ENCODE measurements at regions not wholly inside any gene's neighbourhood (a gene's known extent, or its start where the extent isn't known, plus 50 kb on each side); places are given as distances from the start of the nearest gene placed in this dataset.

DNA sequence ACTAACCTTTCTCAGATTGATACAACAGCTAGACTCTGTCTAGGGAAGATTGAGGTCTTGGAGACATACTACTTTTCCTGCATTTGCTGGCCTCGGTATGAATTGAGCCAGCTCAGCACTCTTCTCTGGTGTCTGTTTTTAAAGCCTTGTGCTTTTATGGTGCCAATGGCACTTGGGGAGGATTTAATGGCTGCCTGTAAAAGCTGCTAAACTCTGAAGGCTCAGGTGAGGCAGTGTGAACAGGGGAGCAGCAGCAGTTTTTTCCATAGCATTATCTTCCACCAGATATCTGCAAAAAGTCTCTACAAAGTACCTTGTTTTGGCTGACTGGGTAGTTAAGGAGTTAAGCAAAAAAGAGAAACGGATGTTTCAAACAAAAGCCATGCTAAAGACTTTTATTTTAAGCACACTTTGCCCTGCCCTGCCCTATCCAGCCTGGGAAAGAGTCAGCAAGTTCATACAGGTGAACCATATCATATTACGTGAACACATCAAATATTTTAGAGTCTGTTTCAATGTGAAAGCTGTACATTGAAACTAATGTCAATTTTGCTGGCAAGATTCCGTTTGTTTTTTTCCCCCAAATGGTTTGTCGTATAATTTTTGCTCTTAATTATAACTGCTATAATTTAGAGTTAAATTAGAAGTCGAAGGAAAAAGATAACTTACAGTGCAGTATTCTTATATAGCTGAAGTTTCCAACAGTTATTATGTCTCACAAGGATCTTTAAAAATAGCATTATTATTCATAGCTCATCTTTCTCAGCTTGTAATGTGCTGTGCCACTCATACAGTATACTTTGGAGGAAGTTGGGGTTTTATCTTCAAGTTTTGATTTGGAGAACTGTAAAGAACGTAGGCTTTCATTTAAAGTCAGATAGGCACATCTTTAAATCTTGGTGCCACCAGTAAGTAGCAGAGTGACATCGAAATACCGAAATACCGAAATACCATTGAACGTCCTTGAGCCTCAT lies 424.1 kb upstream of the CD180 start:
- DNase-seq (ENCODE audit: missing footprints) (no peak), ATAC-seq (no peak)
- intact Hi-C loops (cut with DNase I) = no loop called here

DNA sequence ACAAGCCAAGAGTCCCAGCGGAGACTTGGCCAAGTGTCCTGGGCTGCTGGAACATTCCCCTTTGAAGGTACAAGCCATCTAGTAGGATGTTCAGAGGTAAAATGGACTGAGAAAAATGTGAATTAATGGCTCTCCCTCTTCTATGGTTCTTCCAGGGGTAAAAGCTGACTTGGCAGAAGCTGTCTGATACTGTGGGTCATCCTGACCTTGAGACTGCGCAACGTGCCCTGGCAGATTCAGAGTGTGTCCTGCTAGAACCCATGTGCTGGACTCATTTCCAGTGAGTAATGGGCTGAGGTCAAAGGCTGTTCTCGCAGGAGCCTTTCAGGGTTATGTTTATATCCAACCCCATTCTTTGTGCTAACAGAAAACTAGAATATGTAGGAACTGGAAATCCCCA lies 423.0 kb upstream of the CD180 start:
- intact Hi-C loops (cut with DNase I) = no loop called here

DNA sequence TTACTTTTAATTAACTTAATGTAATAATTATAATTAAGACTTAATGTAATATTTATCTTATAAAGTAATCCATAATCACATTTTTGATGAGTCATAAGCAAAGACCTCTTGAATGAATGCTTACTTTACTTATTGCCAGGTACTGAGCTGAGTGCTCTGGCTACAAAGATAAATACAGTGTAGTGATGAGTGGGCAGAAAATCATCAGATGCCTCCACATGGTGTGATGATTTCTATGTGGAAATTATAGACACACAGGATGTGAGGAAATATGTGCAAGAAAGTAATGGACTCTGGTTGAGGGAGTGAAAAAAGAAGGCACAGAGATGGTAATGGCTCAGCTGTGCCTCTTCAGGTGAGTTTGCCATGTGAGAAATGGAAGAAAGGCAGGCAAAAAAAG lies 422.6 kb upstream of the CD180 start:
- no peak for ATAC-seq
- DNase-seq (ENCODE audit: missing footprints) = no peak
- intact Hi-C loops (cut with DNase I) = no loop called here

More for the DNA sequence above, 423.0 kb upstream of the CD180 start:
- no peak for DNase-seq (ENCODE audit: missing footprints)
- ATAC-seq = no peak

DNA sequence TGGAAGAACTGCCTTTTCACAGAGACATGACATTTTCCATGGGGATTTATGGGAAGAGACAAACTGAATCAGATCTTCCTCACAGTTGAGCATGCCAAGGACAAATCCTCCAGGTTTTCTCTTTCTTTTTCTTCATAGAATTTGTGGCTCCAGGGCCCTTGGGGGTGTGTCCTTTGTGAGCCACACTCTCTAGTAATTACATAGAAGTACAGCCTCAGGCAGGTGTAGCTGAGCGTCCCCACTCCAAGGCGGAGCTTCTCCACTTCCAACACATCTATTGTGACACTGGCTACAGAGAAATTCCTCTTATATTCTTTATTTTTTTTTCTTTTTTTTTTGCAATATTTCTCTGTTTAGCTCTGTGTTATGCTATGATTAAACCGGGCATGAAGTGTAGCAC lies 420.5 kb upstream of the CD180 start:
- intact Hi-C loops (cut with DNase I) = no loop called here
- ATAC-seq (no peak), DNase-seq (ENCODE audit: missing footprints) (no peak)

DNA sequence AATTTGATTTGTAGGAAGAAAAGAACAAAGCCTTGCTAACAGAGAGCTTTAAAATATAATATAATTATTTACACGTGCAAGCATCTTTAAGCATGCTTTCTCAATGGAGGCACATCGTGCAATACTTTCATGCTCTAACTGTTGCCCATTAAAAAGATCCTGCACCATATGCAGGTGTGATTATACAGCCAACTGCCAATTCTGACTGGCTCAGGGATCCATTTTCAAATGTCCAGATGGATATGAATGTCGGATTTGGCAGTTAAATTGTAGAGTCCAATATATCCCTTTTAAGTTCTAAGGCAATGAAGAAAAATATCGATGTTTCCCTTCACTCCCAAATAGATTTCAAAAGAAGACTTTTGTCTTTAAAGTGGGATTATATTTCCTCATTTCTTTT lies 416.4 kb upstream of the CD180 start:
- intact Hi-C loops (cut with DNase I) = no loop called here
- no peak for DNase-seq (ENCODE audit: missing footprints)
- no peak for ATAC-seq

DNA sequence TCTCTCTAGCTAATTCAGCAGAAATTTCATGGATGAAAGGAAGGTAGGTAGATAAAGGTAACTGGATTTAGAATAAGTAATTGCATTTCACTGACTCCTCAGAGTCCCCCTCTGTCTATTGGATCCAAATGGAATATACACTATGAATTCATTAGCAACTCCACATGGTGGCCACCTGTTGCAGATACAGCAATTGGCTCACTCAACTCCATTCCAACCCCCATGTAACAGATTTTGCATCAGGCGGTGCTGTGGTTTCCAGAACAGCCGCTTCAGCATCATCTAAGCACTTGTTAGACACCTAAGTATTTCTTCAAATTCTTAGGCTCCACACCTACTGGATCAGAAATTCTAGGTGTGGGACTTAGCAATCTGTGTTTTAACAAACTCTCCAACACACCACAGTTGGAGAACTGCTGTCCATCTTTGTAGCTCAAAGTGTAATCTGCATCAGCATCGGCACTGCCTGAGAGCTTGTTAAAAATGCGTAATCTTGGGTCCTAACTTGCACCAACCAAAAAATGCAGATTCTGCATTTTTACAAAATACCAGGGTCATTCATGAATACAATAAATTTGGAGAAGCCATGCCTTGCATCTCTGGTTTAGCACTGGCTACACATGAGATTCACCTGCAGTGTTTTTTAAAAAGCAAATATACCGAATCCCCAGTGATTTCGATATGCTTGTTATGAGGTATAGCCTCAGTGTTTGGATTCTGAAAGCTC lies 413.8 kb upstream of the CD180 start:
- ATAC-seq = no peak
- no peak for DNase-seq (ENCODE audit: missing footprints)
- intact Hi-C loops (cut with DNase I) = no loop called here

DNA sequence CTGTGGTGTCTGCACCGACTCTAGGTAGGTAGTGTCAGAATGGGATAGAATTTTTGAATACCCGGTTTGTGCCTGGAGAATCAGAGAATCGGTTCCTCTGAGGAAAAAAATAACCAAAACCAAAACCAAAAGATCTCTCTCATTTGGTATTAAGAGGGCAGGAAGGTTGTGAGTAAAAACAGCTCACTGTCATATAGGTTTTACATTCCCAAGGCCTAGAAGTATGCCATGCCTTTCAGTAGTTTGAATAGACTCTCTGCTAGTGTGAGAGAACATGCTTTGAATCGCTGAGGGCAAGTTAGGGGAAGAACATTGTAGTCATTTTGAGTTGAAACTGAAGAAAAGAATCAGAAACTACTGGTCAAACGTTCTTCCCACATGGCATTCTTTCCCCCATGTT lies 411.4 kb upstream of the CD180 start:
- DNase-seq (ENCODE audit: missing footprints) (no peak), ATAC-seq (no peak)
- intact Hi-C loops (cut with DNase I) = no loop called here

DNA sequence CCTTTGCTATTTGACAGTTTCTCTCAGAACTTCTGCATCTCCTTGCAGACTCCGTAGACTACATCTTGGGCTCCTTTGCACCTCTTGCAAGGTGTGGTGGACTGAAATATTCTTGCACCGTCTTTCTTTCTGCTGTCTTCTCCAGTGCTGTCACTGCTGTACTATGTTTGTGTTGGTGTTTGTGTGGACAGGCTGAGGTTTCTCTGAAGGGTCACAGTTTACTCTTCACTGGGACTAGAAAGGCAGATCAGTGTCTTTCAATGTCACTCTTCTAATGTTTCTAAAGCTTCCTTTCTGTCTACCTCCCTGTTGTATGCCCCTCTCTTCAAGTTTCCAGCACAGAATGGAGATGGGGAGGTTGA lies 410.0 kb upstream of the CD180 start:
- no peak for ATAC-seq
- no peak for DNase-seq (ENCODE audit: missing footprints)
- intact Hi-C loops (cut with DNase I) = no loop called here

DNA sequence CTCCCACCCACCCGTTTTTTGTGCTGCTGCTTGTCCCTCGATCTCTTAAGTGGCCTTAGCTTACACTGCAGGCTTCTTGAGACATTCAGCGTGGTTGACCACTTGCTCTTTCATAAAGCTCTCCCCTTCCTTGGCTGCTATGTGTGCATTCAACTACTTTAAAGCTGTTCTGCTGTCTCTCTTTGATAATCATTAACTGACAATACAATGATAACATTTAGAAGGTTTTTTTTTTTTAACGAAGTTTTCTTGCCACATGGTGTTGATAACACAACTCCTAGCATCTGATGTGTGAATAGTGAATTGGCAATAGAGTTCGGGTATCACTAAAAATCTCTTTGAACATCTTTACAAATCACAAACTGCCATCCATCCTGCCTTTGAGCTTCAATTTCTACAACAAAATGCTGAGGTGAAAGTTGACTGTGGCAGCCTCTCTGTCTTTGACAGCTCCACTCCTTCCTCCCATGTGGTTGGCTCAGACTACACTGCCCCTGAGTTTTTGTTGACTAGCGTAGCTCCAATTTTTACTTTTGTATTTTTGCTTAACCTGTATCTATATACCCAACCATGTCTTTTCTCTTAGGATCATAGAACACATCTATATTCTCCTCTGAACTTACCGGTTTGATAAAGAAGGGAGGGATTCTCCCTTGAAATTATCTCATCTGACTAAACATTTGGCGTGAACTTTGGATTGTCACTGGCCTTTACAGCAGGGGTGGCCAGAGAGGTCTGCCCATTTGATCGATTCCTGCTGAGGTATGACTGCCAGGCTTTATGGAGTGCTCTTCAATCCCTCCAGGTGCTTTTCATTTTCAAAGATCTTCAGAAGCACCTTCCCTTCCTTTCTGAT lies 409.4 kb upstream of the CD180 start:
- intact Hi-C loops (cut with DNase I) = no loop called here
- ATAC-seq (no peak), DNase-seq (ENCODE audit: missing footprints) (no peak)

DNA sequence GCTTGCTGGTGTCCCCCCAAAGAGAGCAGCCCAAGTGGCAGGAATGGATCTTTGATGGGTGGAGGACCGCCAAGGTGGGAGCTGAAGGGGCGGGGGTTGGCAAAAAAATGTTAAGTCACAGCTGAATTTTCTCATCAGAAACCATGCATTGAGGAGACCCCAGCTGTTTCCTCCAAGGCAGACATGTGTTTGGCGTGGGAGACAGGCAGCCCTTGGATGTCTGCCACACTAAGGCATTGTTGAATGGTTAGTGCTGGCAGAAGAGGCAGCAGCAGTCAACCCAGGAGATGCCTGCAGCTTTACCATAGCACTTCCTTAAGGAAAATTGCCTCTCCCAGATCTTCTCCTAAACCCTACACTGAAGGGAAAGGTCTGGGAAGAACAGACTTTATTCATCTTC lies 394.9 kb upstream of the CD180 start:
- DNase-seq (ENCODE audit: missing footprints) (no peak), ATAC-seq (no peak)
- intact Hi-C loops (cut with DNase I) = no loop called here

DNA sequence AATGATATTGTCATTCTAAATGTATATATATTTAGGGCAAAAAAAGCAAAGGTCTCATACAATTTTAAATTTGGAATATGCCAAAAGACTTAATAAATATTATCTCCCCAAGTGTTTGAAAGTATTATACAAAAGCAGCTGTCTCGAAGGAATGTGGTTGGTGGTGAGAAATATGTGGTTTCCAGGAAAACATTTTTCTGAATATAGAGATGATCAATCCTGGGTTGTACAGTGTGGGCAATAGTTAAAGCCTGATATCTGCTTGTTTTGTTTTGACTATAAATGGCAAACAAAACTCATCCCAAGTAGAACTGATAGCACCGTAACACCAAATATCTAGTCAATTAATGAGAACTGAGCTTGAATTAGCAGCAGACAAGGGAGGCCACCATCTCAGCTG lies 391.8 kb upstream of the CD180 start:
- ATAC-seq (no peak), DNase-seq (ENCODE audit: missing footprints) (no peak)
- intact Hi-C loops (cut with DNase I) = no loop called here

DNA sequence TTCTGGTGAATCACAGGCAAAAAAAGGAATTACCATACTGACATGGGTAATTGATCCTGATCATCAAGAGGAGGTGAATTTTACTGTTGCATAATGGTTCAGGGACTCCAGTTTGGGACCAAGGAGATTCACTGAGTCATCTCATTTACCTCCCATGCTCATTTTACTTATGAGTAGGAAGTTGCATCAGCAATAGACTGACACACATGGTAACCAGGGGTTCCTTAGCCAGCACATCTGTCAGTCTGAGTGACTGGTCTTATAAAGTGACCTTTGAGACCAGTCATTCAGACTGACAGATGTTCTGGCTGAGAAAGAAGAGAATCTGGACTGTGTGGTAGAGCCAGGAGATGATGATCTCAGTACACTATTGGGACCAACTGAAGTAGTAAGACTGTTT lies 384.6 kb upstream of the CD180 start:
- no peak for ATAC-seq
- intact Hi-C loops (cut with DNase I) = no loop called here
- no peak for DNase-seq (ENCODE audit: missing footprints)

DNA sequence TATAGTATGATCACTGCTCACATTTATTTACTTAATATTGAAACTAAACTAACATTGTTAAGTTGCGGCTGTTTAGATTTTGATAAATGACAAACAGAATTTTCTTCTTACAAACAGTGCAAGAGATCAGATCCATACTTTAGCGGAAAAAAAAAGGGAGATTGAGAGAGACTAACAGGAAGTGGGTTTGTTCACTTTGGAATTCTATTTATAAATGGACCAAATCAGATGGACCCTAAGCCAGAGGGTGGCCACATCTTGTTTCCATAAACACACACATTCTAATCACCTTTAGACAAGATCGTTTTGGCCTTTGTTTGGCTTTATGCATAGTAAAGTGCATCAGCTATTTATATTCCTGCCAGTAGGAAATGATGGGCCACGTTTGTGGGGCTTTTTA lies 381.4 kb upstream of the CD180 start:
- intact Hi-C loops (cut with DNase I) = no loop called here
- ATAC-seq (no peak), DNase-seq (ENCODE audit: missing footprints) (no peak)

DNA sequence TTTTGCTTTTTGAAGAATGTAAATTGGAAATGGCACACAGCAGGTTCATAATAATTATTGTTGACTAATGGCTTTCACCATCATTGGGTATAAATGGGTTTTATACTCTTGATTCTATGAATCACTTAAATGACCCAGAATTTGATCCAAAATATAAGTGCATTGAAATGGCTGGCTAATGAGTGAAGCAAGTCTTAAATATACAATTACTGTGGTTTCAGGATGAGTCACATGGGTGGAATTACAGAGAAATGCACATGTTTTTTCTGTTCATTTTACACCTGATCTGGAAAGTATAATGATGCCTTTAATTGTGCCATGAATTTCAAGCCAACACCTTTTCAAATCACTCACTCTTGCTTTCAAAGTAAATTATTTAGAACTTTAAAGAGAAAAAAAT lies 380.8 kb upstream of the CD180 start:
- no peak for DNase-seq (ENCODE audit: missing footprints)
- intact Hi-C loops (cut with DNase I) = no loop called here
- ATAC-seq = no peak

DNA sequence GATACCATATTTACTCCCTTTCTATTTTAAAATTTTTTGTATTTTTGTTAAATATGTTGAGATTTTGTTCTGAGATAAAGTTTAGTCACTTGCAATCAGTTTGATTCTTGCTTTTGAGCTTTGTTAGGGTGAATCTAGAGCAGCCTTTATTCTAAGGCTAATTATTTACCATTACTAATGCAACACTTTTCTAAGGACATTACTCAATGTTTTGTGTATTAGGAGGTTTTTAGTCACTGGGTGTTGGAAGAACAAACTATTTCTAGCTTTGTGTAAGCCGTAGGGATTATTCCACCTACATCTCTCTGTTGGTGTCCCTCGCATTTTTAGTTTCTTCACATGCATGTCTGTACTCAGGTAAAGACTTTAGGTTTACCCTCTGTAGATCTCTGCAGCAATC lies 379.5 kb upstream of the CD180 start:
- DNase-seq (ENCODE audit: missing footprints) (no peak), ATAC-seq (no peak)
- intact Hi-C loops (cut with DNase I) = no loop called here

DNA sequence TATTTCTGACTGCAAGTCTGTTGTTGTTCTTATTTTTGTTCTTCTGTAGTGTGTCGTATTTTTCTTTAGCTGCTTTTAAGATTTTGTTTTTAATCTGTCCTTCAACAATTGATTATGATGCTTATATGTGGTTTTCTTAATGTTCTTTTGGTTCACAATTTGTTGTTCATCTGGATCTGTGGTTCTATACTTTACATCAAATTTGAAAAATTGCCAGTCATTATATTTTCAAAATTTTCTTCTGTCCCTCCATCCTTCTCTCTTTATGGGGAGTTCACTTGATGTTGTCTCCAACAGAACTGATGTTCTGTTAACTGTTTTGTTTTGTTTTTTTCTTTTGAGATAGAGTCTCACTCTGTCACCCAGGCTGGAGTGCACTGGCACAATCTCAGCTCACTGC lies 378.5 kb upstream of the CD180 start:
- no peak for ATAC-seq
- DNase-seq (ENCODE audit: missing footprints) = no peak
- intact Hi-C loops (cut with DNase I) = no loop called here

DNA sequence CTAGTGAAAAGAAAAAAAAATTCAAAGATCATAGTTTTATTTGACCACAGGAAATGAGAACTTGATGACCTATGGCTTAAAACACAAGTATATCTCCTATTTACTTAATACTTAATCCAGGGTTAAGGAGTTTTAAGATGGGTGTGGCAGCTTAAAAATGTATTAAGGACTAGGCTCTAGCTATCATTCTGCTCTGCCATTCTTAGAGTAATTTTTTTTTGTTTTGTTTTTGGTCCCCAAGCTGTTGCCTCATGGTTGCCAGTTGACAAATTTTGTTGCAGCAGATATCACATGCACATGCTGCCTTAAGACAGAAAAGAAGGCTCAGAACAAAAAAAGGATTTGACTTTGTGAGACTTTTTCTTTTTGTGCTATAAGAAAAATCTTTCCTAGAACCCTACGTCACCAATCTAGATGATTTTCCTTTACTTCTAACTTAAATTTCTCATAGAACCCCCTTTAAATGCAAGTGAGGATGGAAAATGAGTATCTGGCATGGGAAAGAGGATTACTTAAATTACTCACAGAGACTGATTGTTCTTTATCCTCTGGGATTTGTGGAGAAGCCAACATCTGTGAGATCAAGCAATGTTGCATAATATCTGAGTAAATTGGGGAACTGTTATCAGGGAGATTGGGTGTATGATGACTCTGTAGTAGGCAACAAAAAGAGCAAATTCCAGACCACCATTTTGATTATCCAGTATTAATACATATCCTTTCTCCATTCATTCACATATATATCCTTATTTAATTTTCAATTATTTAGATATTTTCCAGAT lies 364.7 kb upstream of the CD180 start:
- DNase-seq (ENCODE audit: missing footprints) = no peak
- ATAC-seq = peak; percentile 86
- intact Hi-C loops (cut with DNase I) = no loop called here

DNA sequence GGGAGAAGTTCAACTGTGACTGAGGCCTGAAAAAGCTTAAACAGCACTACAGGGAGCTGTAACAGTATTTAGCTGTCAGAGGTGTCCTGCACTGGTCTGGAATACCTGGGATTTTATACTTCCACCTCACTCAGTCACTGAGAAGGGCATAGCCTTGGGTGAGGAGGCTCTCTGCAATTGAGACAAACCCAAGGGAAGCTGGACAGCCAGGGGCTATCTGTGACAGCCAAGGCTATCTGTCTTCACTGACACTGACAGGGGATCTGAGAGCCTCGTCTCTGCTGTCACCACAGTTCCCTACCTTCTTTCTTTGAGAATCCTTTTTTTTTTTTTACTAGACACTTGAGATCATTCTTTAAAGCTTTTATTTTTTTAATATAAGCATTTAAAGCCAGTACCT lies 356.2 kb upstream of the CD180 start:
- ATAC-seq (peak; percentile 23), DNase-seq (ENCODE audit: missing footprints) (no peak)
- intact Hi-C loops (cut with DNase I) = no loop called here

DNA sequence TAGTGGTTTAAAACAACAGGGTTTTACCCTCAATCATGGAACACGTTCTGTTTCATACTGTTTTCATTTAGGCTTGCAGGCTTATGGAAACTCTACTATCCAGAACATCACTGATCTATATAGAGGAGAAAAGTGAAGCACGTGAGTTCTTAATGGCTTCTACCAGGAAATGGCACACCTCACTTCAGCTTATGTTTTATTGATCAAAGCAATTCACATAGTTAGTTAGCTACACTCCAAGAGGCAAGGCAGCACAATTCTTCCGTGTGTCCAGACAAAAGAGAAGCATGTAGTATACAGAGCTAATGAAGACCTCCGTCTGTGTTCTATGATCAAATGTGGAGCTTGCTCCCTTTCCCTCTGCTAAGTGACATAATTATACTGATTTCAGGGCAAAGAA lies 353.3 kb upstream of the CD180 start:
- no peak for DNase-seq (ENCODE audit: missing footprints)
- intact Hi-C loops (cut with DNase I) = no loop called here
- no peak for ATAC-seq

All from Right ventricle myocardium inferior (tissue), 1 donor.